GM12872 (cell line): ENCODE measurements at regions not wholly inside any gene's neighbourhood (a gene's known extent, or its start where the extent isn't known, plus 50 kb on each side); places are given as distances from the start of the nearest gene placed in this dataset.

Experiments used
- TF ChIP-seq, protein P1 (sequence below): IDR thresholded peaks from 3 replicates; pipeline ENCODE4 v1.5.1; 2011; ENCODE audit warnings: low read depth, mild to moderate bottlenecking, low read length, moderate library complexity; ENCODE audit not compliant: insufficient read depth

DNA sequence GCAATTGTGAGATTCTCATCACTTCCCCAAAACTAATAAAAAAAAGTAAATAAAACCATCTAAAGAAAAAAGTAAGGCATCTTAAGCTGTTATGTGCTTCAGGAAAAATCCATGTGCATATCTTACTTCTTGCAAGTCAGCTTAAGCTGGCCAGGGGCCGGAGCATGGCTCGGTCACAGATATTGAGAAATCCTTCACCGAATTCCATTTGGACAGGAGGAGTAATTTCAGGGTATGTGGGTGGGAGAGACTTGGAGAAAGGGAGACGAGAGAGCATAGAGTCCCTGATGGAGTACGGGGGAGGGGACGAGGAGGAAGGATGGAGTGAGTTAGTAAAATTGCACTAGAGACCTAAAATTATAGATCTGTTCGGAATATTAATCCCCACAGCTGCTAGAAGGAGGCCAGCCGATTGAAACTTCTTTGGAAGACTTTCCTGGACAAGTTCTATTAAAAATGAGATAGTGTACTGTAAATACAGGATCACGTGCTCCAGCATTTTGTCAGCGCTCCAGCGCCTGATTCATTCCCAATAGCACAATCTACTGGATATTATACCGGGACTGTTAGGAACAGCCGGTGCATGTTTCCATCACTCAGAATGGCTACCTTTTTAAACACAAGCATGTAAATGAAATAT lies 438.5 kb downstream of the ZNF516 start:
- TF ChIP-seq, protein P1, sequence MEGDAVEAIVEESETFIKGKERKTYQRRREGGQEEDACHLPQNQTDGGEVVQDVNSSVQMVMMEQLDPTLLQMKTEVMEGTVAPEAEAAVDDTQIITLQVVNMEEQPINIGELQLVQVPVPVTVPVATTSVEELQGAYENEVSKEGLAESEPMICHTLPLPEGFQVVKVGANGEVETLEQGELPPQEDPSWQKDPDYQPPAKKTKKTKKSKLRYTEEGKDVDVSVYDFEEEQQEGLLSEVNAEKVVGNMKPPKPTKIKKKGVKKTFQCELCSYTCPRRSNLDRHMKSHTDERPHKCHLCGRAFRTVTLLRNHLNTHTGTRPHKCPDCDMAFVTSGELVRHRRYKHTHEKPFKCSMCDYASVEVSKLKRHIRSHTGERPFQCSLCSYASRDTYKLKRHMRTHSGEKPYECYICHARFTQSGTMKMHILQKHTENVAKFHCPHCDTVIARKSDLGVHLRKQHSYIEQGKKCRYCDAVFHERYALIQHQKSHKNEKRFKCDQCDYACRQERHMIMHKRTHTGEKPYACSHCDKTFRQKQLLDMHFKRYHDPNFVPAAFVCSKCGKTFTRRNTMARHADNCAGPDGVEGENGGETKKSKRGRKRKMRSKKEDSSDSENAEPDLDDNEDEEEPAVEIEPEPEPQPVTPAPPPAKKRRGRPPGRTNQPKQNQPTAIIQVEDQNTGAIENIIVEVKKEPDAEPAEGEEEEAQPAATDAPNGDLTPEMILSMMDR: no peak

DNA sequence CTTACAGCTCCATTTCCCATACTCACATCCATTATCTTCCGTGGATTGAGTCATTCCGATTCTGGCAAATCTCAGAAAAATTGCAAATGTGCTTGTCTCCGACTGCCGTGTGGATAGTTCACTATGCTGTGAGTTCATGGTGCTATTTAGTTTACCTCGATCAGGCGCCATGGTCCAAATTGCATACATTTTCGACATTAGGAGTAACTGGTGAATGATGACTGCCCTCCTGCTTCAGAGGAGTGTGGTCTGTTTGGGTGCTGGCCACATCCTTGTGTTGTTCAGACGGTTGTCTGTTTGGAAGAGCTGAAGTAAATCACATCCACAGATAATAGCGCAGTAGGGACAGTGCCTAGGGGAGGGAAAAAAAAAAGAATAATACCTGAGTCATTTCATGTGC lies 439.5 kb downstream of the ZNF516 start:
- TF ChIP-seq, protein P1: no peak

DNA sequence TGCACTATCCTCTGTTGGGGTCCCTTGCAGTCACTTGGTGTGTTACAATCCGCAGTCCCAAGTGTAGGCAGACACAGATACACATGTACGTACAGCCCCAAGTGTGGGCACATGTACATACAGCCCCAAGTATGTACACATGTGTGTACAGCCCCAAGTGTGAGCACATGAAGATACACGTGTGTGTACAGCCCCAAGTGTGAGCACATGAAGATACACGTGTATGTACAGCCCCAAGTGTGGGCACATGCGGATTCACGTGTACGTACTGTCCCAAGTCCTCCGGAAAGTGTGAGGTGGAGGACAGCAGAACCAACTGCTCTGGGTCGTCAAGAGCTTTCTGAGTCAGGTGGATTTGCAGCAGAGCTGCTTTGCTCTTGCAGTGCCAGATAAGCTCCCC lies 440.0 kb downstream of the ZNF516 start:
- TF ChIP-seq, protein P1: no peak

DNA sequence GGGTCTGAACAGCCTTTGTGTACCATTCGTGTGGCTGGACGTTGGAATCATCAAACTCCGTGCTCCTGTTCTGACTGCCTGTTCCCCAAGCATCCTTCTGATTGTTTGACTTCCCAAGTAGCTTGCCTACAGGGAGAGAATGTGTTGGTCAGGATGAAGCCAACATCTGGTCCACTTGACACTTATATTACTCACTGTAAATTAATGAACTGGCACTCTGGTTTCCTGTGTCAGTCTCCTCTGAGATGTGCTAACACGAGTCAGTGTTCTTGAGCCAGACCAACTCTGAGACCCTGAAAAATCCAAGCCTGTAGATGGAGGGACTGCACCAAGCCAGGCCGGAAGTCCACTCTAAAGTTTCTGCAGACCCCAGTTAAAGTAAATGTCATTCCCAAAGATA lies 440.9 kb downstream of the ZNF516 start:
- TF ChIP-seq, protein P1: no peak

DNA sequence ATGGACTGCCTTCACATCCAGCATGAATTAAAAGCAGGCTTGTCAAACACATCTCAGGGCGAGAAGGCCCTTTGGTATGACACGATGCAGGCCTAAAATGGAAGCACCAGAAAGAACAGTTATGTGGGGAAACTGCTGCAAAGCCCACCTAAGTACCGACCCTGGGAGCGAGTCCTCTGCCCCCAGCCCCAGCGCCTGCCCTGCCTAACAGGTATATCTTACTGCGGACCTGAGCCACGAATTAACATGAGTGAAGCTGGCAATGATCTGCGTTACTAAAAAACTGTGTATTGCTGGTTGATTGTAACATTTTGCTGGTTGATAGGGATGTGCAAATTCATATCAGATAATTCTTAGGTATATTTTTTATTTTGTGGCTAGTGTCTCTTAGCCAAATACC lies 441.5 kb downstream of the ZNF516 start:
- TF ChIP-seq, protein P1: no peak

DNA sequence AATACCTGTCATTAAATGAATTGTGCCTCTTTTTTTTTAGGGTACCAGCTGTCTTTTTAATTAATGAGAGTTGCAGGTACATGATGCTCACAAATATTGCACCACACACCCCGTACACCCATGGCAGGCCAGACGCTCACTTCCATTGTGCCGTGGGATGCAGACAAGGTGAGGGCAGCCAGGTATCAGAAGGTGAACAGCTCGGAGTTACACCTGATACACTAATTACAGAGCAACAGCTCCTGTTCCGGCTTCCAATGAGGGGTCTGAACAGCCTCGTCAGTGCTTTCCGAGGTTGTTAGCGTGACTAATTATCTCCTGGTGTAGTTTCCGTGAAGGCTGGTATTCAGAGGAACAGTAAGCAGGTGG lies 442.8 kb downstream of the ZNF516 start:
- TF ChIP-seq, protein P1: no peak

DNA sequence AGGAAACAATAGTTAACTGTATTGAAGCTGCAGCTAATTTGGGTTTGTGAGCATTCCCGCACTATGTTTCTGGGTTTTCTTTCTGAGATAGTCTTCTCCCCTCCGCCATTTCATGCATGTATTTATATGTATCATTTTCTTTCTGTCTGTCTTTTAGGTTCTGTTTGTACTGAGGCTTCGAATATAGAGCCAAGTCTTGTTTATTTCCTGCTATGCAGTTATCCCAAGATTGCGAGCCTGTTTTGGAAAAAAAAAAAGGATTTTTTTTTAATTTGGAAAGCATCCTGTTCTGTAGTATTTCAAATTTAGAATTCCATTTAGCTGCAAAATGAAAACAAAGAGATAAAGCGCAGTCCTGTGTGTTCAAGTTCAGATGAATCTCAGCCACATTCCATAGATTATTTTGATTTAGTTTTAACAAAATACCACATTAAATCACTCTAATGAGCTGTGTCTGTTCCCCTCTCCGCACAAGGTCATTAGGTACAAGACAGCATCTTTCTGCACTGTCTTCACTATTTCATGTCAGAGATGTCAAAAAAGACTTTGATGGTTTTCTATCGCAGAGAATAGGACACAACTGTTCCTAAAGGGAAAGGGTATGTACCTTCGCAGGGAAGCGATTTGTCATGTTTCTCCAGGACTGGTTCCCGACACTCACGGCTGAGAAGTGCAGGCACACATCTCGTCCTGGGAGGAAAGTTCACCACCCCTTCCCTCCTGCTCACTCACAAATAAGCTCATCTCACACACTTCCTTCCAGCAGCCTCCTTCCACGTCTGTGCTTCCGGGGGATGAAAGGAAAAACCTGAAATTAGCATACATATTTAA lies 443.4 kb downstream of the ZNF516 start:
- TF ChIP-seq, protein P1: no peak
